Keratinocyte (primary cell): ENCODE measurements at regions not wholly inside any gene's neighbourhood (a gene's known extent, or its start where the extent isn't known, plus 50 kb on each side); places are given as distances from the start of the nearest gene placed in this dataset.

ENCODE experiments used
- CTCF ChIP-seq, 3 experiments: IDR thresholded peaks in 1 of 3; conservative IDR thresholded peaks in 1 of 3; optimal IDR thresholded peaks in 1 of 3; 2 replicates in 2 of 3; 3 replicates in 1 of 3; pipeline versions ENCODE3 to v1.5.1; 2011; ENCODE audit warnings: low read length in 3 of 3, mild to moderate bottlenecking in 3 of 3, moderate library complexity in 2 of 3, control low read depth in 1 of 3, inconsistent platforms in 1 of 3; ENCODE audit not compliant: insufficient read depth in 2 of 3; ENCODE audit errors: extremely low read depth in 1 of 3
- EZH2 ChIP-seq: IDR thresholded peaks from one replicate; pipeline ENCODE4 v1.6.1; 2012; ENCODE audit warnings: inconsistent platforms, mild to moderate bottlenecking, low read length, moderate library complexity

- TF ChIP-seq CTCF (optimal IDR thresholded peaks at IDR 0.05 in 1 of 3, IDR thresholded peaks at IDR 0.05 in 1 of 3, conservative IDR thresholded peaks at IDR 0.05 in 1 of 3; ENCODE audit: extremely low read depth in 1 of 3, insufficient read depth in 2 of 3, low read length in 3 of 3), result no peak
- no peak for TF ChIP-seq EZH2
Measured at GRCh38 chr13:26919732-26920131, 159.1 kb upstream of the GPR12 start.
